DOHH2 (cell line): ENCODE measurements at regions not wholly inside any gene's neighbourhood (a gene's known extent, or its start where the extent isn't known, plus 50 kb on each side); places are given as distances from the start of the nearest gene placed in this dataset.
"Not testable (repeated sequence)": the region's sequence is repeated elsewhere in the genome, so short reads cannot be mapped to it uniquely, and the experiment has no call there.

Source experiments
- EZH2phosphoT487 ChIP-seq: fragments of 200-600 bp; sonication (generic); IDR thresholded peaks from 2 replicates; pipeline ENCODE4 v1.6.1; 2017; ENCODE audit warnings: borderline replicate concordance, mild to moderate bottlenecking, antibody characterized with exemption, low read length, moderate library complexity, mixed read lengths
- TF ChIP-seq, protein P1 (sequence below): fragments of 200-600 bp; sonication (generic); IDR thresholded peaks from one replicate; pipeline ENCODE4 v1.5.1; 2014; ENCODE audit warnings: antibody characterized with exemption, mild to moderate bottlenecking, low read depth, low read length; ENCODE audit not compliant: poor library complexity, severe bottlenecking

DNA sequence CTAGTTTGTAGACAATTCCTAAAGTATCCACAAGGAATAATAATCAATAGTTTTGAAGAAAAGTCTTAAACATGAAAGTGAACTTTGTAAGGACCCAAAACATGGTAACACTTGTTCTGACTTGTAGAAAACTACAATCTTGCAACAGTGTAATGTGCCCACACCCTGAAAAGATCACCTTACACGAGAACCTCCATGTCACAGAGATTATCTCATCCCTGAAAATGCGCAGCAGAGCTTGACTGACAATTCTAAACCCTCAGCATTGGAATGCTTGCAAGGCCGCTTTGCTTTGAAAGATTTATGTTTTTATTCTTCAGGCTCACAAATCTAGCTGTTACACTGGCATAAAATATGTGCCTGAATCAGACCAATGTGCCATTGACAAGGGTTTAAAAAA is 346.6 kb downstream of the KLF13 start:
- TF ChIP-seq, protein P1, sequence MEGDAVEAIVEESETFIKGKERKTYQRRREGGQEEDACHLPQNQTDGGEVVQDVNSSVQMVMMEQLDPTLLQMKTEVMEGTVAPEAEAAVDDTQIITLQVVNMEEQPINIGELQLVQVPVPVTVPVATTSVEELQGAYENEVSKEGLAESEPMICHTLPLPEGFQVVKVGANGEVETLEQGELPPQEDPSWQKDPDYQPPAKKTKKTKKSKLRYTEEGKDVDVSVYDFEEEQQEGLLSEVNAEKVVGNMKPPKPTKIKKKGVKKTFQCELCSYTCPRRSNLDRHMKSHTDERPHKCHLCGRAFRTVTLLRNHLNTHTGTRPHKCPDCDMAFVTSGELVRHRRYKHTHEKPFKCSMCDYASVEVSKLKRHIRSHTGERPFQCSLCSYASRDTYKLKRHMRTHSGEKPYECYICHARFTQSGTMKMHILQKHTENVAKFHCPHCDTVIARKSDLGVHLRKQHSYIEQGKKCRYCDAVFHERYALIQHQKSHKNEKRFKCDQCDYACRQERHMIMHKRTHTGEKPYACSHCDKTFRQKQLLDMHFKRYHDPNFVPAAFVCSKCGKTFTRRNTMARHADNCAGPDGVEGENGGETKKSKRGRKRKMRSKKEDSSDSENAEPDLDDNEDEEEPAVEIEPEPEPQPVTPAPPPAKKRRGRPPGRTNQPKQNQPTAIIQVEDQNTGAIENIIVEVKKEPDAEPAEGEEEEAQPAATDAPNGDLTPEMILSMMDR, result not testable (repeated sequence)
- not testable (repeated sequence) for TF ChIP-seq EZH2phosphoT487
